ENCODE measurements at regions not wholly inside any gene's neighbourhood (a gene's known extent, or its start where the extent isn't known, plus 50 kb on each side); places are given as distances from the start of the nearest gene placed in this dataset.

DNA sequence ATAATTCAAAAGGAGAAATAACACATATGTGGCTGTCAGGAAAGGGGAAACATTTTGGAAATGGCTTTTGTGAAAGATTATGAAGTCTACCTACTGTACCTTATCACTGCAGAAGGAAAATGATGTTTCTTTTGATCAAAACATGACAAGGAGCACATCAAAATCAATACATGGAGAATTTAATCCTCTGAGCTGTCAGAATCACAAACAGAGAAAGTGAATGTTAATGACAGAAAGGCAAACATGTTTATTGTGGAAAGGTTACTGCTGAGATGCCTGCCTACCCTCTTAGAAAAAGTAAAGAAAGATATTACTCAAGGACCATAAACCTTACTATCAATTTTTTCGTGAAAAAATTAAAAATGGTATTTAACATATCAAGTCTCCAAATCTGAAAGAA lies 794.5 kb upstream of the GYPC start:
- no peak for DNase-seq (ENCODE audit: low spot score)

DNA sequence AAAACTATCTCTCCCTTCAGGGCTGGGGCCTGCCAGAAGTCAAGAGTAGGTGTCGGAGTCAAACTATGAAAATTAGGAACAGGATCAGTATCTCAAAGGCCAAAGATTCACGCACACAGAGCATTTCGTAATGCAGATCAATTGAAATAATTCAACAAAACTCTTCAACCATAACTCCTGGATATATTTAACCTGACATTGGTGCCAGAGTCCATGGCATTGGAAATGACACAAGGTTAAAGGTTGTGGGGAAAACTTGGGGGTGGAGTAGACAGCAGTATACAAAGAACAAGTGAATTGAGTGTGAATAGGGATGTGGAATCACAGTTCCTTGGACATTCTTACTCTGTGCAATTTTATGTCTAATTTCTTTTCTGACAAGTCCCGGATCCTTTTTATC lies 788.0 kb upstream of the GYPC start:
- DNase-seq (ENCODE audit: low spot score) = no peak

DNA sequence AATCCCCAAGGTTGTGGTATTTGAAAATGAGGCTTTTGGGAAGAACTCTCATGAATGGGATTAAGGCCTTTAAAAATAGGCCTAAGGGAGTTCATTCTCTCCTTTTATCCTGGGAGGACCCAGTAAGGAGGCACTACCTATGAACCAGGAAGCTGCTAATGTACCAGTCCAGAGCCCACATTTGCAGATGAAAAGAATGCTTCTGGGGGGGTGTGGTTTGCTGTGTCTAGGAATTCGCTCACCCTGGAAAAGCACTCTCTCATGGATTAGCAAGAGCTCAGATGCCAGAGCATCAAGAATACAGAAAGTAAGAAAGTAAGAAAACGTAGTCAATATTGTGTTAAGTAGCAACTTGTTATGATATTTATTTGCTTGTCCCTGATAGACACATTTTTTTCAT lies 785.7 kb upstream of the GYPC start:
- DNase-seq (ENCODE audit: low spot score) = no peak

DNA sequence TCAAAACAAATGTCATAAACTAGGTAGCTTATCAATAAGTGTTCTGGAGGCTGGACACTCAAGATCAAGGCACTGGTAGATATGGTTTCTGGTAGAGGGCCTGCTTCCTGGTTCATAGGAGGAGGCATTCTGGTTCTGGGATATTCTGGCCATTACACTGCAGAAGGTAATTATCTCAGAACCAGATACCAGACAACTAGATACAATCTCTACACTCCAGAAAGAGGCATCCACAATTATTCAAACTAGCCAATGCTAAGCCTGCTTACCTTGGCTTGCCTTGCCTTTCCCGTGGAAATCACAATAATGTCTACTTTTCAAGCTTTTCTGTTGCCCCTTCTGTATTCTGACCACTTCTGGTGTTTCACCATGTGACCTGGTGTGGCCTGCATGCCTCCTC lies 785.2 kb upstream of the GYPC start:
- DNase-seq (ENCODE audit: low spot score) = no peak

- DNase-seq (ENCODE audit: low spot score) = no peak
Observed at GRCh38 chr2:125874564-125874963, 781.4 kb upstream of the GYPC start.

DNA sequence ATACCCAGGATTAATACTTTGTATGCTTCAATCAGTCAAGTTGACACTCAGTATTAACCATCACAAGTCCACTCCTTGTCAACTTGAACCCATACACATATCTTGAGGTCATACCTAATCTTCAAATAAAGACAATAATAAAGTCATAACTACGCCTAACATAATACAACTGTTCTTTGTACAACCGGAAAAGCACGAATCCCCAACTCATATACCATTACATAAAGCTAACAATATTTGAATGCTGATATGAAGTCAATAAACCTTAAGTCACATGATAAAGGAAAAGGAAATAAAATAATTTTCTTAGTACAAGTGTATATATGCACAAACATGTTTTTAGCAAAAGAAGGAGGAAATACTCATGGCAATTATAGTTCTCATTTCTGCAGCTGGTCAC lies 770.6 kb upstream of the GYPC start:
- DNase-seq (ENCODE audit: low spot score) = no peak

DNA sequence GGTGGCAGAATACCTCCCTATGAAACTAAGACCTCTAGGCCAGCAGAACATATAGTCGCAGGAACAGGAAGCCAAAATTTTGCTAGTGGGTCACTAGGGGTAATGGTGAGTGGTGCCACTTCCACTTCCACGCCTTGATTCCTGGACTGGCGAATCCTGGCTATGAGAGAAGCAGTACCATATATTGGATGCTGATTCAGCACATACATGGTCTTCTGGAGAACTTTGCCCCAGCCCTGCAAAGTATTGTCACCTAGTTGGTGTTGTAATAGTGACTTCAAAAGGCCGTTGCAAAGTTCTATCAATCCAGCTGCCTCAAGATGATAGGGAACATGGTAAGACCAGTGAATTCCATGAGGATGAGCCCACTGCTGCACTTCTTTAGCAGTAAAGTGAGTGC lies 769.8 kb upstream of the GYPC start:
- no peak for DNase-seq (ENCODE audit: low spot score)

DNA sequence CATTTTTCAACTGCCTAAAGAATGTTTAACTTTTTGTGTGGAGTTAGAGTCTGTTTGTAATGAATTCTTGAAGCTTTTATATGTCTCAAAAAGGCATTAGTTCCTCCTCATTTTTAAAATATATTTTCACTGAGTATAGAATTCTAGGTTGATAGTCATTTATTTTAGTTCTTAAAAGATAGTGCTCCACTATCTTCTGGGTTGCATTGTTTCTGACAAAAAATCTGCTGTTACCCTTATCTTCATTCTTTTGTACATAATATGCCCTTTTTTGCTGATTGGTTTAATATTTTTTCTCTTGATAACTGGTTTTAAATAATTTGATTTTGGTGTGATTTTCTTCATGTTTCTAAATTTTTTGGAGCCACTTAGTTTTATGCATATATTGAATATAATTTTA lies 754.7 kb upstream of the GYPC start:
- DNase-seq (ENCODE audit: low spot score) = no peak

DNA sequence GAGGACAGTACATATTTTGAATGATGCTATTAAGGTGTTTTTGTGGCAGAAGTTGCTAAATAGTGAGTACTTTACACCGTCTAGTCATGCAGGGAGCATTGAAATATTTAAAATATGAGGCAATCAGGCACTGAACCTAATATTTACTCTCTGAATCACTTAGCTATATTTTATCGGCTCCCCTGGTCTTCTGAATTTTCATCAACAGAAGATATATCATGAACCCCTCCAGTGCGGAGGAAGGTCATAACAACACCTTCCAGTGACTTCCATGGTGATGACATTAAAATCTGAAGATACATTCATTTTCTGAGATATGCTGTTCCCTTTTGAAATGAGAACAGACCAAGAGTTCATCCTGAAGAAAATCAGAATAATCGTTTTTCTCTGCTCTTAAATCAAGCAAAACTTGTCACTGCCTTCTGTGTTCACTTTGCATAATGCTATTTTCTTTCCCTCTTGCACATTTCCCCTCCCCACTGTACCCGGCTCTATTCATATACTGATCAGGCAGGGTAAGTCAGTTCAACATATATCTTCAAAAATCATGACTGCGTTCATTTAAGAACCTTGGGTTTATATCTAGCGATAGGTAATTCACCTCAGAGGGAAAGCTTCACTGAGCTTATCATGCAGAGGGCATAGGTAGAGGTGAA lies 729.9 kb upstream of the GYPC start:
- no peak for DNase-seq (ENCODE audit: low spot score)

DNA sequence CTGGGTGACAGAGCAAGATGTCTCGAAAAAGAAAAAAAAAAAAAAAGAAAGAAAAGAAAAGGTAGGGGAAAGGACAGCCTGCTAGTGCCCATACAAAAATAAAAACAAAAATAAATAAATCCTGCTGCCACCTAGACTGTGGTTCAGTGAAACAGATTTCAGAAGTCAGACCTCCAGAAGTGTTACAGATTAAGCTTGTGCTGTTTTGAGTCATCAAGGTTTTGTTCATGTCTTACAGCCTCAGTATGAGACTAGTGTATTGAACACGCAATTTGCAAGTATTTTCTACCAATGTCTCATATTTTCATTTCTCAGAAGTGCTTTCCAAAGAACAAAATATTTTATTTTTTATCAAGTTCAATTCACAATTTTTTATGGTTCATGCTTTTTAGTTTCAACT lies 720.4 kb upstream of the GYPC start:
- no peak for DNase-seq (ENCODE audit: low spot score)

DNA sequence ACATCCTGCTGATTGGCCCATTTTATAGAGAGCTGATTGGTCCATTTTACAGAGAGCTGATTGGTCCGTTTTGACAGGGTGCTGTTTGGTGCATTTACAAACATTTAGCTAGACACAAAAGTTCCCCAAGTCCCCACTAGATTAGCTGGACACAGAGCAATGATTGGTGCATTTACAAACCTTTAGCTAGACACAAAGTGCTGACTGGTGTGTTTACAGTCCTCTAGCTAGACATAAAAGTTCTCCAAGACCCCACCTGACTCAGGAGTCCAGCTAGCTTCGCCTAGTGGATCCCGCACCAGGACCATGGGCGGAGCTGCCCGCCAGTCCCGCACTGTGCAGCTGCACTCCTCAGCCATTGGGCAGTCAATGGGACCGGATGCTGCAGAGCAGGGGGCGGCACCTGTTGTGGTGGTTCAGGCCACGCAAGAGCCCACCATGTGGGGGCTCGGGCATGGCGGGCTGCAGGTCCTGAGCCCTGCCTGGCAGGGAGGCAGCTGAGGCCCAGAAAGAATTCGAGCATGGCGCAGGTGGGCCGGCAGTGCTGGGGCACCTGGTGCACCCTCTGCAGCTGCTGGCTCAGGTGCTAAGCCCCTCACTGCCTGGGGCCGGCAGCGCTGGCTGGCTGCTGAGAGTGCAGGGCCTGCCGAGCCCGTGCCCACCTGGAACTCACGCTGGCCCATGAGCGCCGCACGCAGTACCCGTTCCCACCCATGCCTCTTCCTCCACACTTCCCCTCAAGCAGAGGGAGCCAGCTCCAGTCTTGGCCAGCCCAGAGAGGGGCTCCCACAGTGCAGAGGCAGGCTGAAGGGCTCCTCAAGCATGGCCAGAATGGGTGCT lies 713.2 kb upstream of the GYPC start:
- DNase-seq (ENCODE audit: low spot score) = no peak

- DNase-seq (ENCODE audit: low spot score) = no peak
Observed at GRCh38 chr2:125959047-125959446, 696.9 kb upstream of the GYPC start.

DNA sequence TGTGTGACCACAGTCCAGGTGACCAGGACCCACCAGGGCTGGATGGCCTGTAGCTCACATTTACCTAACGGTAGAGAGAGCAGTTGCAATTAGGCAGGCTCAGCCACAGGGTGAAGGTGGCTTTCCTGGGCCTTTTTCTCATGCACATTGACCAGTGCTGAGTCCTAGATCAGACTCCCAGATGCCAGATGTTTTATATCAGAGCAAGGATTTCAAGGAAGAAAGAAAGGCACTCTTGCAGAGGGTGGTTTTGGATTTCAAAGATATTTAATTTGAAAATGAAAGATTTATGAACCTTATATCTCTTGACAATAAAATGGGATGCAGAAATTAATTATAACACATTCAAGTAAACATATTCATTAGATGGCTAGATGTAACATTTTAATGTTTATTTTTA lies 694.2 kb upstream of the GYPC start:
- DNase-seq (ENCODE audit: low spot score) = no peak

DNA sequence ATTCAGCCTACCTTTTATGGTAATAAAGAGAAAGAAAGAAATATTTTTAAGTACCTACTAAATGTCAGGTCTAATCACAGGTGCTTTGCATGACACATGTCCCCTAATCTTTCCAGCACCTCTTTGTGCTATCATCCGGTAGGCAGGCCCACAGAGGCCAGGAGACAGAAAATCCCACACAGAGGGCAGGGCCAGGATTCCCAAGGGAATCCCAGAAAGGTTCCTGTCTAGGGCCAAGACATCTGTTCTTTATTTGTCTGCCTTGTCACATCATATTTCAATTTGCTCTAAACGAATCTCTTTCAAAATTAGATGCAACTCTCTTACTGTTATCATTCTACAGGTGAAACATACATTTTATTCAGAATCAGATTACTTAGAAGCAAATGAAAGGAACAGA lies 676.1 kb upstream of the GYPC start:
- no peak for DNase-seq (ENCODE audit: low spot score)

DNA sequence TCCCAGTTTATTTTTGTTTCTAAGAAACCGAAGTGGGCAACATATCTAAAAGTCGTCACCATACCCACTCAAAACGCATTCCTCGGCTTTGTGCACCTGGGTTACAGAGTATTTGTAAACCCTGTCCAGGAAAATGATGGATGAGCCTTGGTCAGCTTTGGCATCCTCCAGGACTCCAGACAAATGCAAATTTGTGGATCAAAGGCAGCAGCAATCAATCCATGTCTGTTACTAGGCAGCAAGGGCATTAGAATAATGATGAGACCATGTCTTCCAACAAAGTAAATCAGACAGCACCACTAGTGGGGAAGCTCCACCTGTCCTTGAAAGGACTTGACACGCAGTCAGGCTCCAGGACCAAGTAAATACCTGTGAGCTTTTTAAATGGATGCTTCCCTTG lies 672.6 kb upstream of the GYPC start:
- no peak for DNase-seq (ENCODE audit: low spot score)

GRCh38 chr2:126029316-126029715 lies 626.6 kb upstream of the GYPC start:
- DNase-seq (ENCODE audit: low spot score) = no peak

DNA sequence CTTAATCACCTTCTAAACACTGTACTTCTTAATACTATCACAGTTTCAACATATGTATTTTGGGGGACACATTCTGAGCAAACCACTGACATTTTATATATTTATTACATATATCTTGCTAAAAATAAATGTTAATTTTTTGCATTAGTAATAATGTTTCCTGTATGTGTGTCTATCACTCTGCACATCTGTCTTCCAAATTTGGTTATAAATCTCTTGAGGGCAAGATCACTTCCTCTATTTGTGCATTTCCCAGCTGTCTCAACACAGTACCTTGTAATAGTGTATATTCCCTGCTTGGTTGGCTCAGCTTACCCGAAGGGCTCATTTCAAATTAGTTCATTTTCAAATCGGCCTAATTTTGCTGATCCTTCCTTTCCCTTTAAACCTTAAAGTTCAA lies 617.1 kb upstream of the GYPC start:
- no peak for DNase-seq (ENCODE audit: low spot score)

DNA sequence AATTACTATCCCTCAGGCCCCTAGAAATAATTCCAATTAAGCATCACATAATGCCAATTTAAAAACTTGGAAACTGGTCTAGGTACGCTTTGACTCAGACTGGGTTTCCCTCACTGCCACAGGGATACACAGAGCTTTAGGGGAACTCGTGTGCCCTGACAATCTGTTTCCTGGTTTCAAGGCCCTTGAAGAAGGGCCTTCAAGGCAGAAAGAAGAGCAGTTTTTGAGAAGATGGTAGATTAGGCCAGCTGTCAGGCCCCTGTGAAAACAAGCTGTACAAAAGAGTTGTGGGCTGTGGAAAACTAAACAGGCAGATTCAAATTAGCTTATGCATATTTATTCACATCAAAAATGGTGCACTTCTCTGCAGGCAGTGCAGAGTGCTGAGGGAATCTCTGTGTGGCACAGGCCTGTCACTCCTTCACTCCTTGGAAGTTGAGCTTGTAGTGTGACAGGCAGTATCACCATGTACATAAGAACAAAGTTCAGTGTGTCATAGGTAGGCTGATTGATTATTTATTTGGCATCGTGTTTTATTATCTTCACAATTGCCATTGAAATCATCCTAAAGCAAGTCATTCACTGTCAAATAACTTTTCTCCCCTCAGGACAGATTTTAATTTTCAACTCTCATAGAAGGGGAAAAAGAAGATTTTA lies 614.4 kb upstream of the GYPC start:
- no peak for DNase-seq (ENCODE audit: low spot score)

DNA sequence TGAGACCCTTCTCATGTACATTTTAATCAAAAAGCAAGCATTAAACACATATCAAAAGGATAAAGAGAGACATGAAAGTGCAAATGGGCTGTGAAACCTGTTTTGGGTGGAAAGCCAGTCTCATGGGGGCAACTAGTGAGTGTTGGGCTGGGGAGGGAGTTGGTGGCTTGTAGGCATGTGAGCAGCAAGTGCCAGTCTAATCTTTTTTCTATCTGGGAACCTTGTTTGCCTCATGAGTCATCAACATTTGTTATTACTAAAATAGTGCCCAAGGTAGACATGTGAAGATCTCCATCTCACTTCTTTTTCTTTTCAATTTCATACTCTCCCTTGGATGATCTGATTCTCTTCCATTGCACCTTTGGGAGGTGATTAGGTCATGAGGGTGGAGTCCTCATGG lies 613.9 kb upstream of the GYPC start:
- DNase-seq (ENCODE audit: low spot score) = no peak

- no peak for DNase-seq (ENCODE audit: low spot score)
Observed at GRCh38 chr2:126048719-126049118, 607.2 kb upstream of the GYPC start.

DNA sequence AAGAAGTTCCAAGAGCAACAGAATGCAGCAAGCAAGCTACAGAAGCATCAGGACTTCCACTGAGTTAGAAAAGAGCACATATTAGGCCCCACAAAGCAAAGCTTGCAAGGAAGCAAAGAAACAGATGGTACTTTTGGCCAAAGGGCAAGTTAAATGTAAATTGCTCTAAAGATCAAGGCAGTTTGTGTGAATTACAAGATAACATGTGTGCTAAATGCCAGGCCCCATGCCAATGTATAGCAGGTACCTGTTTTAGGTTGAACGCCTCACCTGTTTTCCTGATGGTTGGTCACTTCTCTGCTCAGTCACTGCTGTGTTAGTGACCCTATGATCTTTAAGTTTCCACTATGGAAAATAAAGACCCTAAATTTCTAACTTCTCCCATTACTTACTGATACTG lies 606.5 kb upstream of the GYPC start:
- DNase-seq (ENCODE audit: low spot score) = no peak

DNA sequence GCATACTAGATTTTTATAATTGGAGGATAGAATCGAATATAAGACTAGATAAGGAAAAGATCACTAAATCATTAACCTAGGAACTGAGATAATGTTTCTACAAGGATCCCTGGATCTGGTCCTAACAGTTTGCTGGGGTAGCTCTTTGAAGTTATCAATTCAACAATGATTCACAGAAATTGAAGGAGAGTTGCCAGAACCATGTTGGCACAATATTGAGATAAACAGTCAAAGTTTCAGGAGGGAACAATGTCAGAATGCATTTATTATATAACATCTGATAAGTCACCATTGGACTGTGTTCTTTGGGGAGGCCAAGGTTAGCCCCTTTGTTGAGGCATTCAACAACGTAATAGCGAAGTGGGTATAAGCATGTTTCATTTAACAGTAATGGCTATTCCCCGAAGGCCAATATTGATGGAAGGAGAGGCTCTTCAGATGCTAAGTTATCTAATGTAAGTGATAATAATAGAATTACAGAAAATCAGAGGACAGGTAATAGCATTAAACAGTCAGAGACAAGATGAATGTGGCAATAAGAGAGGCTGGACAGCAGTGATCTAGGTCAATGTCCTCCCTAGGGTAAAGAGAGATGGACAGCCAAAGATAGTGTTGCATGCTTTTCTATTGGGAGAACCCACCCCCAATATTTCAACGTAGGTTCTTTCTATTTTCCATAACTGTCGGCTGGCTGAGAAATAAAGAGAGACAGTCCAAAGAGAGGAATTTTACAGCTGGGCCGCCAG lies 604.8 kb upstream of the GYPC start:
- DNase-seq (ENCODE audit: low spot score) = no peak
